ENCODE measurements at regions not wholly inside any gene's neighbourhood (a gene's known extent, or its start where the extent isn't known, plus 50 kb on each side); places are given as distances from the start of the nearest gene placed in this dataset.

DNA sequence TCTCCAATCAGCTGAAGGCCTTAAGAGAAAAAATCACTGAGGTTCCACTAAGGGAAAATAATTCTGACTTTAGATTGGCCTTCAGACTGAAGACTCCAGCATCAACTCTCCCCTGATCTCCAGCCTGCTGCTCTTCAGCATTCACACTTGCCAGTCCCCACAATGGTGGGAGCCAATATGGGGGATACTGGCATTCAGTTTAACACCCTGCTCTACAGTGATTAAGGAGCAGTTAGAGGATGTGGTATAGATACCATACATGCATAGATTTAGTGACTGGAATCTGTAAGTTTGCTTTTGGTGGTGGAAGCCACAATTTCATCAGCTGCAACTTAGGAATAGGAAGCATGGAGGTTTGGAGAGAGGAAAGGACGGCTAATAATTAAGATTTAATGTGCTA, 2017.7 kb upstream of the CDH6 start:
- TF ChIP-seq, protein P1, sequence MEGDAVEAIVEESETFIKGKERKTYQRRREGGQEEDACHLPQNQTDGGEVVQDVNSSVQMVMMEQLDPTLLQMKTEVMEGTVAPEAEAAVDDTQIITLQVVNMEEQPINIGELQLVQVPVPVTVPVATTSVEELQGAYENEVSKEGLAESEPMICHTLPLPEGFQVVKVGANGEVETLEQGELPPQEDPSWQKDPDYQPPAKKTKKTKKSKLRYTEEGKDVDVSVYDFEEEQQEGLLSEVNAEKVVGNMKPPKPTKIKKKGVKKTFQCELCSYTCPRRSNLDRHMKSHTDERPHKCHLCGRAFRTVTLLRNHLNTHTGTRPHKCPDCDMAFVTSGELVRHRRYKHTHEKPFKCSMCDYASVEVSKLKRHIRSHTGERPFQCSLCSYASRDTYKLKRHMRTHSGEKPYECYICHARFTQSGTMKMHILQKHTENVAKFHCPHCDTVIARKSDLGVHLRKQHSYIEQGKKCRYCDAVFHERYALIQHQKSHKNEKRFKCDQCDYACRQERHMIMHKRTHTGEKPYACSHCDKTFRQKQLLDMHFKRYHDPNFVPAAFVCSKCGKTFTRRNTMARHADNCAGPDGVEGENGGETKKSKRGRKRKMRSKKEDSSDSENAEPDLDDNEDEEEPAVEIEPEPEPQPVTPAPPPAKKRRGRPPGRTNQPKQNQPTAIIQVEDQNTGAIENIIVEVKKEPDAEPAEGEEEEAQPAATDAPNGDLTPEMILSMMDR (IDR thresholded peaks at IDR 0.05; ENCODE audit: low read depth, low read length, poor library complexity, severe bottlenecking), result no peak
- TF ChIP-seq EZH2phosphoT487 (IDR thresholded peaks at IDR 0.05; ENCODE audit: borderline replicate concordance, low read length), result no peak
